ENCODE measurements at regions not wholly inside any gene's neighbourhood (a gene's known extent, or its start where the extent isn't known, plus 50 kb on each side); places are given as distances from the start of the nearest gene placed in this dataset.
A peak's percentile ranks its signal among the peaks of the same experiment; 100 is the strongest.

DNA sequence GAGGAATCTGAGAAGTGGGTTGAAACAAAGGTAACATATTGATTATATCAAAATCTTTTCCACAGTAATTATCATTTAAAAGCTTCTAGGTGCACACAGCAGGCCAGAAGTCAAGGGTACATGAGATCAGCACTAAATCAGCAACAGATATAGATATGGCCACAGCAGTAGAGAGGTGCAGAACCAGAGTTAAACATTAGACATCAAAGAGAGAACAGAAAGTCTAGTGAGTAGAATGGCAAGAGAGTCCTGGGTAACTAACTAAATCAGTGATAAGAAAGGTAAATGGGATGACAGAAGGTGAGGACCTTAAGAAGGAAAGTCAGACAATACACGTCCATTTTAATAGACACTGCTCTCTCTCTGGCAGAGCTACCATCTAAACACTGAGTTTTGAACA lies 119.5 kb upstream of the GRIA4 start:
- ChIA-PET CTCF (no interaction called here), POLR2A (ENCODE audit: low non-redundant PET) (interaction anchor here (0.7 kb wide), 1 partner anchor 22 kb away, joined by 16 read pairs; no protein-coding TSS in a partner anchor)
- H3K9me3 ChIP-seq (ENCODE audit: low read depth, low read length, poor library complexity, severe bottlenecking): no peaks in the 10 kb centered on the region
- H3K4me1 ChIP-seq (ENCODE audit: insufficient read depth, low read length, poor library complexity, severe bottlenecking): no peaks in the 10 kb centered on the region
- no peak overlapping the region for H3K4me3 ChIP-seq (ENCODE audit: low read depth, low read length, poor library complexity, severe bottlenecking)
- BruUV-seq (replicated peaks): no TSS peak
- TF ChIP-seq, protein P1, sequence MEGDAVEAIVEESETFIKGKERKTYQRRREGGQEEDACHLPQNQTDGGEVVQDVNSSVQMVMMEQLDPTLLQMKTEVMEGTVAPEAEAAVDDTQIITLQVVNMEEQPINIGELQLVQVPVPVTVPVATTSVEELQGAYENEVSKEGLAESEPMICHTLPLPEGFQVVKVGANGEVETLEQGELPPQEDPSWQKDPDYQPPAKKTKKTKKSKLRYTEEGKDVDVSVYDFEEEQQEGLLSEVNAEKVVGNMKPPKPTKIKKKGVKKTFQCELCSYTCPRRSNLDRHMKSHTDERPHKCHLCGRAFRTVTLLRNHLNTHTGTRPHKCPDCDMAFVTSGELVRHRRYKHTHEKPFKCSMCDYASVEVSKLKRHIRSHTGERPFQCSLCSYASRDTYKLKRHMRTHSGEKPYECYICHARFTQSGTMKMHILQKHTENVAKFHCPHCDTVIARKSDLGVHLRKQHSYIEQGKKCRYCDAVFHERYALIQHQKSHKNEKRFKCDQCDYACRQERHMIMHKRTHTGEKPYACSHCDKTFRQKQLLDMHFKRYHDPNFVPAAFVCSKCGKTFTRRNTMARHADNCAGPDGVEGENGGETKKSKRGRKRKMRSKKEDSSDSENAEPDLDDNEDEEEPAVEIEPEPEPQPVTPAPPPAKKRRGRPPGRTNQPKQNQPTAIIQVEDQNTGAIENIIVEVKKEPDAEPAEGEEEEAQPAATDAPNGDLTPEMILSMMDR (conservative IDR thresholded peaks at IDR 0.05; ENCODE audit: low read depth, low read length): no peak
- no peak for TF ChIP-seq EZH2 (IDR thresholded peaks at IDR 0.05; ENCODE audit: borderline replicate concordance, low read depth, low read length, poor library complexity, severe bottlenecking)
- peaks cover 22% of the 10 kb centered on the region for H3K27me3 ChIP-seq (replicated peaks; ENCODE audit: insufficient read depth, low read depth, low read length, poor library complexity)
- H3K36me3 ChIP-seq (ENCODE audit: insufficient read depth, low read length, poor library complexity, severe bottlenecking): no peaks in the 10 kb centered on the region
- H3K27ac ChIP-seq (ENCODE audit: low read depth, low read length, poor library complexity, severe bottlenecking): no peak overlapping the region
- intact Hi-C loops (cut with micrococcal nuclease; ENCODE audit: unreplicated experiment): no loop called here
- DNase-seq (ENCODE audit: low spot score): no peak

DNA sequence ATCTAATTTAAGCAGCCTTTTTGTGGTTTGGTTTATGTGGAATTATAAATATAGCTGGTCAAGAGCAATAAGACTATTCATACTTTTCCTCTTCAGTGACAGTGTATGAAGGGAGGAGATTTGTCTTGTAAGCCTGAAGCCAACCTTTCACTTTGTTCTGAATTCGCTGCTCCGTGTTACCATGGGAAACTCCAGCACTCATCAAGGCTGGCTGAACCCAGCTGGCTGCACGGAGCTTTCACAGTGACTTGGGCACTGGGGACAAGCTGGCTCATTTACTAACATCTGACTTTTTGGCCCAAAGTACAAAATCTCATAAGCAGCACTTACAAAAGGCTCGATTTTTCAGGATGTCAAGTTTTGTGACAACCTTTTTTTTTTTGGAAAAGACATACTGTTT lies 120.4 kb upstream of the GRIA4 start:
- Histone ChIP-seq H3K4me3 (ENCODE audit: low read depth, low read length, poor library complexity, severe bottlenecking) (no peak overlapping the region), H3K27me3 (replicated peaks; ENCODE audit: insufficient read depth, low read depth, low read length, poor library complexity) (peaks cover 22% of the 10 kb centered on the region), H3K36me3 (ENCODE audit: insufficient read depth, low read length, poor library complexity, severe bottlenecking) (no peaks in the 10 kb centered on the region), H3K27ac (ENCODE audit: low read depth, low read length, poor library complexity, severe bottlenecking) (no peak overlapping the region), H3K9me3 (ENCODE audit: low read depth, low read length, poor library complexity, severe bottlenecking) (no peaks in the 10 kb centered on the region), H3K4me1 (ENCODE audit: insufficient read depth, low read length, poor library complexity, severe bottlenecking) (no peaks in the 10 kb centered on the region)
- peak; percentile 18 for DNase-seq (ENCODE audit: low spot score)
- no peak for TF ChIP-seq EZH2 (IDR thresholded peaks at IDR 0.05; ENCODE audit: borderline replicate concordance, low read depth, low read length, poor library complexity, severe bottlenecking)
- TF ChIP-seq, protein P1 (conservative IDR thresholded peaks at IDR 0.05; ENCODE audit: low read depth, low read length): no peak
- no TSS peak for BruUV-seq (replicated peaks)
- ChIA-PET POLR2A (ENCODE audit: low non-redundant PET) (no interaction called here), CTCF (no interaction called here)
- intact Hi-C loops (cut with micrococcal nuclease; ENCODE audit: unreplicated experiment): no loop called here

DNA sequence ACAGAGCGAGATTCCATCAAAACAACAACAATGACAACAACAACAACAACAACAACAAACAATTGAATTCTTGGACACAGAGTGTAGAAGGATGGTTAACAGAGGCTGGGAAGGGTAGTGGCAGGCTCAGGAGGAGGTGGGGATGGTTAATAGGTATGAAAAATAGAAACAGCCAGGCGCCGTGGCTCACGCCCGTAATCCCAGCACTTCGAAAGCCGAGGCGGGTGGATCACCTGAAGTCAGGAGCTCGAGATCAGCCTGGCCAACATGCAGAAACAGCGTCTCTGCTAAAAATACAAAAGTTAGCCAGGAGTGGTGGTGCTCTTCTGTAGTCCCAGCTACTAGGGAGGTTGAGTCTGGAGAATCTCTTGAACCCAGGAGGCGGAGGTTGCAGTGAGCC lies 122.9 kb upstream of the GRIA4 start:
- Histone ChIP-seq H3K27me3 (replicated peaks; ENCODE audit: insufficient read depth, low read depth, low read length, poor library complexity) (peaks cover 26% of the 10 kb centered on the region), H3K36me3 (ENCODE audit: insufficient read depth, low read length, poor library complexity, severe bottlenecking) (no peaks in the 10 kb centered on the region), H3K4me3 (ENCODE audit: low read depth, low read length, poor library complexity, severe bottlenecking) (no peak overlapping the region), H3K27ac (ENCODE audit: low read depth, low read length, poor library complexity, severe bottlenecking) (no peak overlapping the region), H3K4me1 (ENCODE audit: insufficient read depth, low read length, poor library complexity, severe bottlenecking) (no peaks in the 10 kb centered on the region), H3K9me3 (ENCODE audit: low read depth, low read length, poor library complexity, severe bottlenecking) (no peaks in the 10 kb centered on the region)
- BruUV-seq (replicated peaks): no TSS peak
- CTCF ChIA-PET: no interaction called here
- intact Hi-C loops (cut with micrococcal nuclease; ENCODE audit: unreplicated experiment): no loop called here
- no peak for DNase-seq (ENCODE audit: low spot score)
- POLR2A ChIA-PET (ENCODE audit: low non-redundant PET): no interaction called here
- TF ChIP-seq, protein P1 (conservative IDR thresholded peaks at IDR 0.05; ENCODE audit: low read depth, low read length): no peak
- TF ChIP-seq EZH2 (IDR thresholded peaks at IDR 0.05; ENCODE audit: borderline replicate concordance, low read depth, low read length, poor library complexity, severe bottlenecking): no peak

Measured in A673 (cell line).